Peyer's patch (tissue), 4 donors: ENCODE measurements at regions not wholly inside any gene's neighbourhood (a gene's known extent, or its start where the extent isn't known, plus 50 kb on each side); places are given as distances from the start of the nearest gene placed in this dataset.
"Not testable (repeated sequence)": the region's sequence is repeated elsewhere in the genome, so short reads cannot be mapped to it uniquely, and the experiment has no call there.

Experiments
- DNase-seq, 3 donors: peaks; one replicate each; pipeline ENCODE4 v3.0.0-alpha.2; 2017 to 2019
- H3K27ac ChIP-seq, 4 donors: fragments of 200-600 bp; sonication (generic); one replicate each; pipeline ENCODE4 v1.5.1; 2016 to 2019
- H3K27me3 ChIP-seq, 2 donors: fragments of 200-600 bp; sonication (generic); one replicate each; pipeline ENCODE4 v1.5.1; 2019
- H3K36me3 ChIP-seq, 3 donors: fragments of 200-600 bp; sonication (generic); one replicate each; pipeline ENCODE4 v1.5.1; 2016 to 2019
- H3K4me1 ChIP-seq, 4 donors: fragments of 200-600 bp; sonication (generic); one replicate each; pipeline ENCODE4 v1.5.1; 2016 to 2019
- H3K4me3 ChIP-seq, 4 donors: fragments of 200-600 bp; sonication (generic); 1 replicate in 3 of 4; 2 replicates in 1 of 4; pipeline ENCODE4 v1.5.1; 2016 to 2019; ENCODE audit warnings: mild to moderate bottlenecking in 1 of 4
- H3K9me3 ChIP-seq, 4 donors: fragments of 200-600 bp; sonication (generic); one replicate each; pipeline ENCODE4 v1.5.1; 2016 to 2019; ENCODE audit warnings: mild to moderate bottlenecking in 1 of 4
- POLR2A ChIP-seq, 2 donors: fragments of 450-650 bp; IDR thresholded peaks; one replicate each; pipeline ENCODE4 v1.5.1; 2017; ENCODE audit warnings: antibody characterized with exemption in 2 of 2, mild to moderate bottlenecking in 2 of 2, moderate library complexity in 2 of 2
- TF ChIP-seq, protein P1 (sequence below), 6 experiments: fragments of 450-650 bp in 4 of 6; fragments of 200-600 bp in 2 of 6; sonication (generic) in 1 of 6; IDR thresholded peaks; one replicate each; pipeline ENCODE4 v1.5.1; 2017 to 2019; ENCODE audit warnings: antibody characterized with exemption in 6 of 6, mild to moderate bottlenecking in 3 of 6, moderate library complexity in 1 of 6

DNA sequence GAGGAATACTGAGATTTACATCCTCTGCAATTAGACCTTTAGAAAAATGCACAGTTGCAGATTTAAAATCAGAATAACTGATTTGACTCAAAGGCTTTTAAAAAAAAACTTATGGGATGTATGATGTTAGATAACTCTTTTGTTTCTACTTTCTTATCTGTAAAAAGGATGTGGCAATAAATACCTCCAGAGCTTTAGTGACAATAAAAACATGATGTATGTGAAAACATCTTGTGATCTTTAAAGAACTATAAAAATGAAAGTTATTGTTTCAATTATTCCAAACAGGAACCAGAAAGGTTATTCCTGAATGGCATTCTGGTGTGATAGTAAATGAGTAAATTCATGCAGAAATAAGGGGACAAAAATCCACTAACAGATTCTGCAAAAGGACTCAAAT lies 2712.2 kb upstream of the PCDH20 start:
- Histone ChIP-seq H3K27ac (no peak overlapping the region), H3K27me3 (no peaks in the 10 kb centered on the region), H3K36me3 (no peaks in the 10 kb centered on the region), H3K4me3 (no peak overlapping the region), H3K4me1 (no peaks in the 10 kb centered on the region), H3K9me3 (no peaks in the 10 kb centered on the region)
- TF ChIP-seq, protein P1, sequence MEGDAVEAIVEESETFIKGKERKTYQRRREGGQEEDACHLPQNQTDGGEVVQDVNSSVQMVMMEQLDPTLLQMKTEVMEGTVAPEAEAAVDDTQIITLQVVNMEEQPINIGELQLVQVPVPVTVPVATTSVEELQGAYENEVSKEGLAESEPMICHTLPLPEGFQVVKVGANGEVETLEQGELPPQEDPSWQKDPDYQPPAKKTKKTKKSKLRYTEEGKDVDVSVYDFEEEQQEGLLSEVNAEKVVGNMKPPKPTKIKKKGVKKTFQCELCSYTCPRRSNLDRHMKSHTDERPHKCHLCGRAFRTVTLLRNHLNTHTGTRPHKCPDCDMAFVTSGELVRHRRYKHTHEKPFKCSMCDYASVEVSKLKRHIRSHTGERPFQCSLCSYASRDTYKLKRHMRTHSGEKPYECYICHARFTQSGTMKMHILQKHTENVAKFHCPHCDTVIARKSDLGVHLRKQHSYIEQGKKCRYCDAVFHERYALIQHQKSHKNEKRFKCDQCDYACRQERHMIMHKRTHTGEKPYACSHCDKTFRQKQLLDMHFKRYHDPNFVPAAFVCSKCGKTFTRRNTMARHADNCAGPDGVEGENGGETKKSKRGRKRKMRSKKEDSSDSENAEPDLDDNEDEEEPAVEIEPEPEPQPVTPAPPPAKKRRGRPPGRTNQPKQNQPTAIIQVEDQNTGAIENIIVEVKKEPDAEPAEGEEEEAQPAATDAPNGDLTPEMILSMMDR (IDR thresholded peaks at IDR 0.05), result no peak
- no peak for TF ChIP-seq POLR2A (IDR thresholded peaks at IDR 0.05)
- no peak for DNase-seq

DNA sequence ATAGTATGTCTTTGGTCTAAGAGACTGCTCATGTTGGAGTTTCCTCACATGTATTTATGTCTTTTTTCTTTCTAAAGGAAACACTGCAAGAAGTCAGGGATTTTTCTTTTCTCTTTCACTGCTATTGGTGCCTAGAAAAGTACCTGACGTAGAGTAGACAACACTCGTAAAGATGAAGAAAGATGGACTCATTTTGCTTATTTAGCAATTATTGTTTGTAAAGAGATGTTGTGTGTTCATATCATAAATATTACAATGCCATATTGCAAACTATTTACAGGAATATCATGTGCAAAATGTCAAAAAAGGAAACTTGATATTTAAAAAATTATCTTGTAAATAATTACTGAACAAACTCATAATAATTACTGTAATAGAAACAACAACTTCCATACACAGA lies 2711.5 kb upstream of the PCDH20 start:
- H3K4me1 ChIP-seq, result no peaks in the 10 kb centered on the region
- TF ChIP-seq POLR2A (IDR thresholded peaks at IDR 0.05), result no peak
- TF ChIP-seq, protein P1 (IDR thresholded peaks at IDR 0.05), result no peak
- DNase-seq, result no peak
- H3K9me3 ChIP-seq, result no peaks in the 10 kb centered on the region
- H3K4me3 ChIP-seq, result no peak overlapping the region
- H3K27ac ChIP-seq, result no peak overlapping the region
- no peaks in the 10 kb centered on the region for H3K36me3 ChIP-seq
- no peaks in the 10 kb centered on the region for H3K27me3 ChIP-seq

DNA sequence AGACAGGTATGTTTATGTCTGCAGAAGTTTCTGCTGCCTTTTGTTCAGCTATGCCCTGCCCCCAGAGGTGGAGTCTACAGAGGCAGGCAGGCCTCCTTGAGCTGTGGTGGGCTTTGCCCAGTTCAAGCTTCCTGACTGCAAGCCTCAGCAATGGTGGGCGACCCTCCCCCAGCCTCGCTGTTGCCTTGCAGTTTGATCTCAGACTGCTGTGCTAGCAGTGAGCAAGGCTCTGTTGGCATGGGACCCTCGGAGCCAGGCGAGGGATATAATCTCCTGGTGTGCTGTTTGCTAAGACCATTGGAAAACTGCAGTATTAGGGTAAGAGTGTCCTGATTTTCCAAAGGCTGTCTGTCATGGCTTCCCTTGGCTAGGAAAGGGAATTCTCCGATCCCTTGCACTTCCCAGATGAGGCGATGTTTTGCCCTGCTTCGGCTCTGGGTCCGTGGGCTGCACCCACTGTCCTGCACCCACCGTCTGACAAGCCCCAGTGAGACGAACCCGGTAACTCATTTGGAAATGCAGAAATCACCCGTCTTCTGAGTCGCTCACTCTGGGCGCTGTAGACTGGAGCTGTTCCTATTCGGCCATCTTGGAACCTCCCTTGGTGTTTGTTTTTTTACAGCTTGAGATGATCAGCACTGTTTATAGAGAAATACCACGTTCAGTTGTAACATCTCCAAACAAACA lies 2705.5 kb upstream of the PCDH20 start:
- not testable (repeated sequence) for H3K4me1 ChIP-seq, H3K27ac ChIP-seq, H3K36me3 ChIP-seq, DNase-seq, H3K4me3 ChIP-seq, H3K27me3 ChIP-seq, H3K9me3 ChIP-seq

DNA sequence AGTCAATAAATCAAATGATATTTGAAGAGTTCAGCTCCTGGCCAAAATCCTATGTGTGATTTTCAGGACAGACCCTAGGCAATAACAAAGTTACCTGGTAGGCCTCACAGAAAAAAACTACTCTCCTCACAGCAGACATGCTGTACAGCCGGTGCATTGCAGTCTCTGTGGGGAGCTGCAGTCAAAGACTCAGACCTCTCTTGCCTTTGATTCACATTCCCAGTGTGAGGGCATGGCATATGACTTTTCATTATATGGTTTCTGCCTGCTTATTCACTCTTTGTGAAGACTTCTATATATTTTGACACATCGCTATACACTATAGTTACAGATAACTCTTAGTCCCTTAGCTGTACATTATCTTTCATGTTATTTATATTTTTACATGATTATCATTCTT lies 2684.3 kb upstream of the PCDH20 start:
- H3K36me3 ChIP-seq, result no peaks in the 10 kb centered on the region
- H3K27me3 ChIP-seq, result no peaks in the 10 kb centered on the region
- DNase-seq, result no peak
- TF ChIP-seq, protein P1 (IDR thresholded peaks at IDR 0.05), result no peak
- TF ChIP-seq POLR2A (IDR thresholded peaks at IDR 0.05), result no peak
- no peak overlapping the region for H3K4me3 ChIP-seq
- no peaks in the 10 kb centered on the region for H3K4me1 ChIP-seq
- H3K9me3 ChIP-seq, result no peaks in the 10 kb centered on the region
- no peak overlapping the region for H3K27ac ChIP-seq

DNA sequence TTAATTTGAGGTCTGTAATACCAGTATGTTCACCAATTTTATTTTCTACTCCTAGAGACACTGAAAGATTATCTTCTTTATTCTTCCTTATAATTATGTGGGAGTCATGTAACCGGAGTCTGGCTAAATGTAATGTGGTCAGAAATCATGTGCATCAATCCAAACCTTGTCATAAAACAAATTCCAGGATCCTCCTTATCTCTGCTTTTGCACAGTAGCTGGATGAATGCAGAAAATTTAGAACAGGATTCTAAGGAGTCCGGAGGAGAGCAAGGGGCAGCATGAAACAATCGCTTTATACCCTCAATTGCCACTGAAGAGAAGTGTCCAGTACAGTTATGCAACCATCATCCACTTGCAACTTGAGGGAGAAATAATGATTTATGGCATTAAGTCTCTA lies 2674.7 kb upstream of the PCDH20 start:
- H3K4me3 ChIP-seq, result no peak overlapping the region
- DNase-seq, result no peak
- no peak overlapping the region for H3K27ac ChIP-seq
- H3K9me3 ChIP-seq, result no peaks in the 10 kb centered on the region
- no peaks in the 10 kb centered on the region for H3K36me3 ChIP-seq
- H3K4me1 ChIP-seq, result no peaks in the 10 kb centered on the region
- H3K27me3 ChIP-seq, result no peaks in the 10 kb centered on the region
- TF ChIP-seq, protein P1 (IDR thresholded peaks at IDR 0.05), result no peak
- no peak for TF ChIP-seq POLR2A (IDR thresholded peaks at IDR 0.05)

DNA sequence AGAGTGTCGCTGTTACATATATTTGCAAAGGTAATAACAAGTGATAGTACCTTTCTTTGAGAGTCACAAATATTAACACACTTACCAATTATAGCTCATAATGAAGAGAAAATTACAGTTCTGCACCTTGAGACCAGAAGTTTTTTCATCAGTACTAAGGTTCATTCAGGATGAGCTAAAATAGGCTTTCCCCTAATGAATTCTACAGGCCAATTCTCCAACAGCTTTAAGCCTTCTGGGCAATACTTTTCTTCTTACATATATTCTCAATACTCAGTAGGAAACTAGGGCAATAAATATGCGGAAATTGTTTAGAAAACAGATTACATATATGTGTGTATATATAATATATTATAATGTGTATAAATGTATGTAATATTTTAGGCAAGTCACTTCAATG lies 2672.8 kb upstream of the PCDH20 start:
- no peaks in the 10 kb centered on the region for H3K36me3 ChIP-seq
- no peak for DNase-seq
- H3K4me3 ChIP-seq, result no peak overlapping the region
- no peaks in the 10 kb centered on the region for H3K27me3 ChIP-seq
- H3K27ac ChIP-seq, result no peak overlapping the region
- H3K9me3 ChIP-seq, result no peaks in the 10 kb centered on the region
- TF ChIP-seq POLR2A (IDR thresholded peaks at IDR 0.05), result no peak
- no peaks in the 10 kb centered on the region for H3K4me1 ChIP-seq

DNA sequence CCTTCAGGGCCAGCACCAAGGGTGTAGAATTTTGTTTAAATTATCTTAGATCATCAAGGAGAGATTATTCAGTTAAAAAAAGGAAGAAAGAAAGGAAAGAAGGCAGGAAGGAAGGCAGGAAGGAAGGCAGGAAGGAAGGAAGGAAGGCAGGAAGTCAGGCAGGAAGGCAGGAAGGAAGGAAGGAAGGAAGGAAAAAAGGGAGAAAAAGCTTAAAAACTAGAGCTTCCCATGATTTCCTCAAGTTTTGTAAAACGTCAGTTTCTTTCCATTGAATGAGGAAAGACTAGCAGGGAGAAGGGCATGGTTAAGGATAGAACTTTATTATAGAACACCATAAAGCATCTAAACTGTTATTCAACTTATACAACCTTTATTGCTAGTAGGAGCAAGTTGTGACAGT lies 2672.0 kb upstream of the PCDH20 start:
- no peak for DNase-seq
- Histone ChIP-seq H3K4me3 (no peak overlapping the region), H3K9me3 (no peaks in the 10 kb centered on the region), H3K27me3 (no peaks in the 10 kb centered on the region), H3K4me1 (no peaks in the 10 kb centered on the region), H3K36me3 (no peaks in the 10 kb centered on the region), H3K27ac (no peak overlapping the region)
- TF ChIP-seq, protein P1 (IDR thresholded peaks at IDR 0.05), result no peak
- no peak for TF ChIP-seq POLR2A (IDR thresholded peaks at IDR 0.05)
